Fibroblast of lung (primary cell): ENCODE measurements at regions not wholly inside any gene's neighbourhood (a gene's known extent, or its start where the extent isn't known, plus 50 kb on each side); places are given as distances from the start of the nearest gene placed in this dataset.

Experiments used
- DNase-seq, 2 donors: peaks; one replicate each; pipeline versions ENCODE4 v3.0.0 to v3.0.0-alpha.2; 2010; ENCODE audit warnings: low read depth in 2 of 2
- H2AFZ ChIP-seq: 2 replicates; pipeline ENCODE4 v1.5.1; 2012; ENCODE audit warnings: low read length, control low read depth, inconsistent platforms
- H3K27ac ChIP-seq: 2 replicates; pipeline ENCODE4 v1.5.1; 2011; ENCODE audit warnings: low read length, control low read depth; ENCODE audit not compliant: insufficient read depth
- H3K27me3 ChIP-seq: 2 replicates; pipeline ENCODE4 v1.5.1; 2011; ENCODE audit warnings: mild to moderate bottlenecking, low read length; ENCODE audit not compliant: control insufficient read depth, insufficient read depth
- H3K36me3 ChIP-seq: 2 replicates; pipeline ENCODE4 v1.5.1; 2011; ENCODE audit warnings: low read length; ENCODE audit not compliant: control insufficient read depth, insufficient read depth
- H3K4me1 ChIP-seq: 2 replicates; pipeline ENCODE4 v1.5.1; 2011; ENCODE audit warnings: low read length; ENCODE audit not compliant: control insufficient read depth, insufficient read depth; ENCODE audit errors: extremely low read depth
- H3K4me2 ChIP-seq: 2 replicates; pipeline ENCODE4 v1.5.1; 2011; ENCODE audit warnings: low read length, control low read depth; ENCODE audit not compliant: insufficient read depth; ENCODE audit errors: extremely low read depth
- H3K4me3 ChIP-seq, 4 experiments: fragments of 200-600 bp in 1 of 4; sonication (generic) in 1 of 4; replicated peaks in 1 of 4; 2 replicates each; pipeline ENCODE4 v1.5.1; 2011 to 2016; ENCODE audit warnings: low read length in 4 of 4, low read depth in 3 of 4, mild to moderate bottlenecking in 3 of 4, control low read depth in 2 of 4, inconsistent platforms in 1 of 4, mixed read lengths in 1 of 4; ENCODE audit not compliant: insufficient read depth in 1 of 4; ENCODE audit errors: control extremely low read depth in 1 of 4
- H3K79me2 ChIP-seq: 2 replicates; pipeline ENCODE4 v1.5.1; 2012; ENCODE audit warnings: mild to moderate bottlenecking, low read length, inconsistent platforms; ENCODE audit not compliant: control insufficient read depth, insufficient read depth
- H3K9ac ChIP-seq: 2 replicates; pipeline ENCODE4 v1.5.1; 2011; ENCODE audit warnings: mild to moderate bottlenecking, low read length, control low read depth; ENCODE audit not compliant: insufficient read depth
- H3K9me3 ChIP-seq: 2 replicates; pipeline ENCODE4 v1.5.1; 2012; ENCODE audit warnings: low read depth, low read length; ENCODE audit not compliant: control insufficient read depth, insufficient read depth
- H4K20me1 ChIP-seq: 2 replicates; pipeline ENCODE4 v1.5.1; 2011; ENCODE audit warnings: low read length; ENCODE audit not compliant: control insufficient read depth, insufficient read depth; ENCODE audit errors: extremely low read depth
- CTCF ChIP-seq, 2 donors: IDR thresholded peaks in 1 of 2; conservative IDR thresholded peaks in 1 of 2; 1 replicate in 1 of 2; 2 replicates in 1 of 2; pipeline ENCODE4 v1.5.1; 2011 to 2012; ENCODE audit warnings: low read length in 2 of 2, control low read depth in 1 of 2, inconsistent platforms in 1 of 2, low read depth in 1 of 2, mild to moderate bottlenecking in 1 of 2
- EZH2 ChIP-seq: IDR thresholded peaks from 2 replicates; pipeline ENCODE4 v1.5.1; 2012; ENCODE audit warnings: low read length, control low read depth, mild to moderate bottlenecking; ENCODE audit errors: missing control alignments

- Histone ChIP-seq H3K4me3 (no peak overlapping the region), H3K79me2 (no peaks in the 10 kb centered on the region), H3K27me3 (no peaks in the 10 kb centered on the region), H3K4me2 (no peak overlapping the region), H3K36me3 (no peaks in the 10 kb centered on the region), H3K27ac (no peak overlapping the region), H3K9ac (no peak overlapping the region), H2AFZ (no peak overlapping the region), H3K9me3 (no peaks in the 10 kb centered on the region), H4K20me1 (no peaks in the 10 kb centered on the region), H3K4me1 (no peaks in the 10 kb centered on the region)
- DNase-seq = peak in 1 of 2 donors; percentile 37
- TF ChIP-seq EZH2 (no peak), CTCF (conservative IDR thresholded peaks at IDR 0.05 in 1 of 2, IDR thresholded peaks at IDR 0.05 in 1 of 2; ENCODE audit: low read depth in 1 of 2, low read length in 2 of 2) (no peak)
Observed at GRCh38 chr2:34317797-34318196, 718.7 kb upstream of the FAM98A start.

- Histone ChIP-seq H3K27ac (no peak overlapping the region), H3K9ac (no peak overlapping the region), H3K4me2 (no peak overlapping the region), H3K79me2 (no peaks in the 10 kb centered on the region), H2AFZ (no peak overlapping the region), H3K4me1 (no peaks in the 10 kb centered on the region), H3K27me3 (no peaks in the 10 kb centered on the region), H3K9me3 (no peaks in the 10 kb centered on the region), H3K36me3 (no peaks in the 10 kb centered on the region), H4K20me1 (no peaks in the 10 kb centered on the region), H3K4me3 (no peak overlapping the region)
- peak in 1 of 2 donors; percentile 15 for DNase-seq
- no peak for TF ChIP-seq CTCF (conservative IDR thresholded peaks at IDR 0.05 in 1 of 2, IDR thresholded peaks at IDR 0.05 in 1 of 2; ENCODE audit: low read depth in 1 of 2, low read length in 2 of 2)
- no peak for TF ChIP-seq EZH2
Observed at GRCh38 chr2:34316788-34317187, 717.7 kb upstream of the FAM98A start.

- Histone ChIP-seq H3K27ac (no peak overlapping the region), H3K4me1 (no peaks in the 10 kb centered on the region), H3K4me3 (no peak overlapping the region), H4K20me1 (no peaks in the 10 kb centered on the region), H3K9me3 (no peaks in the 10 kb centered on the region), H3K4me2 (no peak overlapping the region), H3K36me3 (no peaks in the 10 kb centered on the region), H3K9ac (no peak overlapping the region), H3K27me3 (no peaks in the 10 kb centered on the region), H2AFZ (no peak overlapping the region), H3K79me2 (no peaks in the 10 kb centered on the region)
- no peak for TF ChIP-seq EZH2
- TF ChIP-seq CTCF (conservative IDR thresholded peaks at IDR 0.05 in 1 of 2, IDR thresholded peaks at IDR 0.05 in 1 of 2; ENCODE audit: low read depth in 1 of 2, low read length in 2 of 2) = no peak
- no peak for DNase-seq
Observed at GRCh38 chr2:34311816-34312215, 712.7 kb upstream of the FAM98A start.
